Activated T-helper 1 cell treated with anti-CD3 and anti-CD28 coated beads, Interleukin-2, amount 50 U/mL, for 16 hours (primary cell): ENCODE measurements at regions not wholly inside any gene's neighbourhood (a gene's known extent, or its start where the extent isn't known, plus 50 kb on each side); places are given as distances from the start of the nearest gene placed in this dataset.
A peak's percentile ranks its signal among the peaks of the same experiment; 100 is the strongest.

Source experiments
- DNase-seq, 2 donors: peaks; one replicate each; pipeline ENCODE4 v3.0.0-alpha.2; 2020; ENCODE audit warnings: low read depth in 1 of 2, low spot score in 1 of 2

DNA sequence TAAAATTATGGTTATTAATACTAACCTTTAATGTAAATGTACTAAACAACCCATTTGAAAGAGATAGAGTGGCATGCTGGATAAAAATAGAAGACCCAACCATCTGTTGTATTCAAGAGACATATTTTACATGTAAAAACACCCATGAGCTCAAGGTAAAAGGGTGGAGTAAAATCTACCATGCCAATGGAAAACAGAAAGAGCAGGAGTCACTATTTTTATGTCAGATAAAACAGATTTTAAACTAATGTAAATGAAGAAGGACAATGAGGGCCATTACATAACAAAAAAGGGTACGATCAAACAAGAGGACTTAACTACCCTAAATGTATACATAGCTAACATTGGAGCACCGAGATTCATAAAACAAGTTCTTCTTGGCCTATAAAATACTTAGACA is 66.3 kb downstream of the ITM2A start:
- DNase-seq = no peak

DNA sequence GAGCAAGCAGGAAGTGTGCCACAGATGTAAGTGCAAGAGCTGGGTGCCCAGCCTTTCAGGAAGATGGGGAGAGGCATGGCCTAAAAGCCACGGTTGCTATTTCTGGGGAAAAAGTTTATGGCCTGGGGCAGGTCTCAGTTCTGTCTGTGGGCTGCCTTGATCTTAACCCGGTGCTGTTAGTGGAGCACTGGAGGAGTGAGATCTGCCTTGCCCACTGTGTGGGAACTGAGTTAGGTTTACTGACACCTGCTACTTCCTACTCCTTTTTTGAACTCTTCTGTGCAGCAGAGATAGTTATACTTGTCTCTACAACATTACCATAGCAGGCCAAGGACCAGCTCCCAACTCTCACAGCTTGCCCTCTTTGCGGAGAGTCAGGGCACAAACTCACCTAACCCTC is 76.5 kb downstream of the ITM2A start:
- DNase-seq = no peak

DNA sequence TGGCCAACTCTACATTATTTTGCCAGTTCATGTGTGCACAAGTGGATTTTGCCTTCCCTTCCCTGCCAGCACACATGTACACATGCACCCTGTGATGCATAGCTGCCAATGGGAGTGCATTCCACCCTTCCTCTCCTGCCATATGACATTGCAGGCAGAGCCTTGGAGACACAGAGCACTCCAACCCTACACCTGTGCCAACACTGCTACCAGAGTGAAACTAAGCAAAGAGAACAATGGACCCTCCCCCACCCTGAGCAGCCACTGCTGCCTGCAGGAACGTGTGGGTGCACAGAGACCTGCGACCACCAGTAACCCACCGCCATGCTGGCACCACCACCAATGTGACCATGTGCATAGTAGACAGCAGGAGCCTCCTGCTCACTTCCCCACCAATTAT is 78.4 kb downstream of the ITM2A start:
- DNase-seq = no peak

DNA sequence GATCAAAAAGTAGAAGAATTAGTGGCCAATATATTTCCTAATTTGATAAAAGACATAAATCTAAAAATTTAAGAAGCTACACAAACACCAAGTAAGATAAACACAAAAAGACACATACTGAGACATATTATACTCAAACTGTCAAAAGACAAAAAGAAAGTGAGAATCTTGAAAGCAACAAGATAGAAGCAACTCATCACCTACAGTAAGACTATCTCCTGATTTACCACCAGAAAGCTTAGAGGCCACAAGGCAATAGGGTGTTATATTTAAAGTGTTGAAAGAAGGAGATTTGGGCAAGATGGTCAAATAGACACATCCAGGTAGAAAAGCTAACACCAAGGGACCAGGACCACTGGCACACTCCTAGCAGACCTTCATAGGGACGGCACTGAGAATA is 79.4 kb downstream of the ITM2A start:
- no peak for DNase-seq

DNA sequence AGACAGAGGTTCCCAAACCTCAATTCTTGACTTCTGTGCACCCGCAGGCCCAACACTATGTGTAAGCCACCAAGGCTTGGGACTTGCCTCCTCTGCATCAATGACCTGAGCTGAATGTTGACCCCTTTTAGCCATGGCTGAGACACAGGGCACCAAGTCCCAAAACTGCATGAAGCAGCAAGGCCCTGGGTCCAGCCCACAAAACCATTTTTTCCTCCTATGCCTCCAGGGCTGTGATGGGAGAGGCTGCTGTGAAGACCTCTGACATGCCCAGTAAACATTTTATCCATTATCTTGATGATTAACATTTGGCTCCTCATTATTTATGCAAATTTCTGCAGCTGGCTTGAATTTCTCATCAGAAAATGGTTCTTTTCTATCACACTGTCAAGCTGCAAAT is 85.4 kb downstream of the ITM2A start:
- no peak for DNase-seq

DNA sequence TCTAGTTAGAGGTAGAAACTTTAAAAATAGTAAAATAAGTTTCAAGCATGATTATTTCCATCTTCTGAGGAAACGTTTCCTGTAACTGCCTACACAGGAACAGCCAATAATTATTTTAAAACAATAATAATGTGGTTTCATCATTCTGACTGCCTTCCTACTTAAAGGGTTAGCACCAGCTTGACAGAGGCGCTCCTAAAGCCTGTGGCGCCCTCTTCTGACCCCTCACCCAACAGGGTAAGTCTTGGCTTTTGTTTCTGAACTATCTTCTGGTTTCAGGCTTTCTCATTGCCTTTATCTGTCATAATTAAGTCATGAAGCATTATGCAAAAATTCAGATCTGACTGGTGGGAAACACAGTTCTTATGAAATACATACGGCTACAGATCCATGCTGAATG is 96.7 kb downstream of the ITM2A start:
- peak; percentile 44 to 54 for DNase-seq

DNA sequence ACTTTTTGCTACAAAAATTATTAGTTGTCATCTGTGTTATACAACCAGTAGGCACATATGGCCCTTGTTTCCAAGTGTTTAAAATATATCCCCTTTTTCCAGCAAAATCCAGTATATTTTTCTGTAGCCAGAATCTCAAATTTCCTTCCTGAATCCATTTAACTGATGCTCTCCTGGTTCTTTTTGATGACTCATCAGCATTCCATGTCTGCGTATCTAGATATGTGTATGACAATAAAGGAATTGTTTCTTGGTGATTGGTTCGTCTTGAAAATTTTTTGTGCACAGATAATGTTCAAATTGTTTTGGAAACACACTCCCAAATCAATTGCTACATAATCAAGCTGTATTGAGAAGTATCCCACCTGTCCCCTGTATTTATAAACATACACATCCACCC is 98.3 kb downstream of the ITM2A start:
- DNase-seq = no peak

DNA sequence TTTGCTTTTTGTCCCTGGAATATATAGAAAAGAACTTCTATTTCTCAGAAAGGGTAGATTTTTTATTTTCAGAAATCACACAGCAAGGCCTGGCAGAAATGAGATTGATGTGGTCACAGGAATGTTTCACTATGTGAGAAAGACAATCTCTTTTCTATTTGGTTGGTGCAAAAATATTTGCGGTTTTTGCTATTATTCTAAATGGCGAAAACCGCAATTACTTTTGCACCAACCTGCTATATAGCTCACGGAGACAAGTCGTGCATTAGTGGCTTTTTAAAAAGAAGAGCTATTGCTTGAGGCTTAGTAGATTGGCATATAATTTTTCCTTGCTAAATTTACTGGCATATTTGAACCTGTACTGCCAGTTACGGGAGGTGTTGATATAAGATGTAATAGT is 100.4 kb downstream of the ITM2A start:
- no peak for DNase-seq

DNA sequence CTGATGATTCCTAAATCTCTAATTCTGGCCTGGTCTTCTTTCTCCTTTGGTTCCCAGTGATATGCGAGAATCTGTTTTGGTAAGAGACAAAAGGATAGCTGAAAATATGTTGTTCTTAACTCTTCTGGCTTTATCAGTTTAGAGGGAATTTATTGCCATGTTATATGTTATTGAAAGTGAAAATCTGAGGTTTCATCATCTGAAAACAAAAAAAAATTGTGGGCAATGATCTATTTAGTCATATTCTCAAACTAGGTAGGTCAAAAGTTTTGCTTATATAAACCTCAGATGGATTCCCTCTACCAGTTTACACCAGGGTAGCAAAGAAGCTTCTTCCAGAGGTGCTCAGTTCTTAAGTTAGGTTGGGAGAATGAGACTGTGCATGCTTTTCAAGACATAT is 103.6 kb downstream of the ITM2A start:
- DNase-seq = no peak

DNA sequence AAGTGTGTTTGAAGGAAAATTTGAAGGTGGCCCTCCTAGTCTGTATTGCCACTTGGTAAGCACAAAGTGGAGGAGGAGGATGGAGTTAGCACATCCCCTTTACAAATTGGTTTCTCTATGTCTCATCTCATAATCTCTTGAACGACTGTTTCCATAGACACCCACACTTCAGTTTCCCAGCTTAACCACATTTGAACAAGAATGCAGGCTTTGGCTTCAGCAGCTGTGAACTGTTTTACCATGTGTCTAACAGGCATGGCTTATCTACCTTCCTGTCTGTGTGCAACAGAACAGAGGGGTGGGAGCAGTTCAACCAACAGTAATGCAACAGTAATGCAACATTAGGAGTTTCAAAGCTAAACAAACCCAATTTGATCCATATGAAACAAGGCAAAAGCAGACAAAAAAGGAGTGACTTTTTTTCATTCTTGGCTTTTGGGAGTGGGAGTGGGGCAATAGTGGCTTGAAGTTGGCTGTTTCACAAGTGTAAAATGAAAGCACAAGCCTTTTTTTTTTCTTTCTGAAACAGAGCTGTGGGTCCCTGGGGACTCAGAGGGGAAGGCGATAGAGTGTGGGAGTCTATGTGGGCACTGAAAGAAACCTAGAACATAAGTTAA is 108.0 kb downstream of the ITM2A start:
- DNase-seq = peak in 1 of 2 donors; percentile 21

DNA sequence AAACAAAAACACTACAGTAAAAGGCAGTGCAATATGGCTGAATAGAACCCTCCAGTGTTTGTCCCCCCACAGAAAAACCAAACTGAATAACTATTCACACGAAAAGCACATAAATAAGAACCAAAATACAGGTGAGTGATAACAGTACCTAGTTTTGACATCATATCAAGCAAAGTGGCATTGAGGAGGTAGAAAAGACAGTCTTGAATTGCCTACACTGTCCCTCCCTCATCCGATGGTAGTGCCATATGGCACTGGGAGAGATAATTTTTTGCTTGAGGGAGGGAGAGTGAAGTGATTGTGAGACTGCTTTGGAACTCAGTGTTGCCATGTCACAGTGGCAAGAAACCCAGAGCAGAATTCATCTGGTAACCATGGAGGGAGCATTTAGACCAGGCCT is 99.2 kb downstream of the GPR174 start:
- no peak for DNase-seq

DNA sequence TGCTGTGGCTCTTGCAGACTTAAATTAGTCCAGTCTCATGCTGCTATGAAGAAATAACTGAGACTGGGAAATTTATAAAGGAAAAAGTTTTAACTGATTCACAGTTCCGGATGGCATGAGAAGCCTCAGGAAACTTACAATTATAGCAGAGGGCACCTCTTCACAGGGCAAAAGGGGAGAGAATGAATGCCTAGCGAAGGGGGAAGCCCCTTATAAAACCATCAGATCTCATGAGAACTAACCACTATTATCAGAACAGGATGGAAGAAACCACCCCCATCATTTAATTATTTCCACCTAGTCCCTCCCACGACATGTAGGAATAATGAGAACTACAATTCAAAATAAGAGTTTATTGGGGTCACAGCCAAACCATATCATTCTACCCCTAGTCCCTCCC is 91.4 kb downstream of the GPR174 start:
- no peak for DNase-seq

DNA sequence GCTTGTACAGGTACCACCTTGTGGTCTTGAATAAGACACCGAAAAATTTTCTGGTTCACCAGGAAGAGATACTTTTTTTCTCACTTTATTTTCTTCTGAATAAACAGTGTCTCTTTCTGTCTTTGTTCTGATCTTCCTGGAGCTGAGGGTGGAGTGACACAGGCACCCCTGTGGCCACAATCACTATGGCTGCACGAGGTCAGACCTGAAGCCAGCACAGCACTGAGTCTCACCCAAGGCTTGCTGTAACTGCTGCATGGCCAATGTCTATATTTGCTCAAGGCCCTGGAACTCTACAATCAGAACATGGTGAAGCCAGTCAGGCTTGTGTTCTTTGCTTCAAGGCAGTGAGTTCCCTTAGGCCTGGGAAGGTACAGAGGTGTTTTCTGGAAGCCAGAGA is 87.2 kb downstream of the GPR174 start:
- no peak for DNase-seq
